ENCODE measurements at regions not wholly inside any gene's neighbourhood (a gene's known extent, or its start where the extent isn't known, plus 50 kb on each side); places are given as distances from the start of the nearest gene placed in this dataset.

GRCh38 chr9:129467004-129467588 is 153.8 kb downstream of the C9orf50 start:
- TF ChIP-seq CTCF (conservative IDR thresholded peaks at IDR 0.05; ENCODE audit: low read depth, low read length) (no peak), MAZ (IDR thresholded peaks at IDR 0.05; ENCODE audit: borderline replicate concordance, low read depth, low read length) (no peak), CEBPB (IDR thresholded peaks at IDR 0.05; ENCODE audit: low read depth, low read length) (no peak), MXI1 (IDR thresholded peaks at IDR 0.05; ENCODE audit: borderline replicate concordance, low read depth, low read length) (no peak), POLR2A (IDR thresholded peaks at IDR 0.05; ENCODE audit: low read depth, low read length) (no peak), SMC3 (IDR thresholded peaks at IDR 0.05; ENCODE audit: low read depth, low read length) (no peak), RFX5 (IDR thresholded peaks at IDR 0.05; ENCODE audit: low read depth, low read length) (no peak)
